ENCODE measurements at regions not wholly inside any gene's neighbourhood (a gene's known extent, or its start where the extent isn't known, plus 50 kb on each side); places are given as distances from the start of the nearest gene placed in this dataset.

DNA sequence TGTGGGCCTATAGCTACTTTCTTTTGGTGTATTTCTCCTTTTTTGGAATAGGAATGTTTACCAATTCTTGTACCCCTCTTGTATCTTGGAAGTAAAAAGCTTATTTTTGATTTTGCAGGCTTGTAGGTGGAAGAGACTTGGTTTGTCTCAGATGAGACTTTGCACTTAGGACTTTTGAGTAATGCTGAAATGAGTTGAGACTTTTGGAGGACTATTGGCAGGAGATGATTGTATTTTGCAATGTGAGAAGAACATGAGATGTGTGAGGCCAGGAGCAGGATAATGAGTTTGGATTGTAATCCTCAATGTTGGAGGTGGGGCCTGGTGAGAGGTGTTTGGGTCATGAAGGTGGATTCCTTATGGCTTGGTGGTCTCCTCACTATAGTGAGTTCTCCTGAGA is 106.3 kb downstream of the KBTBD8 start:
- TF ChIP-seq SRSF1 (IDR thresholded peaks at IDR 0.05; ENCODE audit: low read depth, low read length): no peak
- TF ChIP-seq, protein P1, sequence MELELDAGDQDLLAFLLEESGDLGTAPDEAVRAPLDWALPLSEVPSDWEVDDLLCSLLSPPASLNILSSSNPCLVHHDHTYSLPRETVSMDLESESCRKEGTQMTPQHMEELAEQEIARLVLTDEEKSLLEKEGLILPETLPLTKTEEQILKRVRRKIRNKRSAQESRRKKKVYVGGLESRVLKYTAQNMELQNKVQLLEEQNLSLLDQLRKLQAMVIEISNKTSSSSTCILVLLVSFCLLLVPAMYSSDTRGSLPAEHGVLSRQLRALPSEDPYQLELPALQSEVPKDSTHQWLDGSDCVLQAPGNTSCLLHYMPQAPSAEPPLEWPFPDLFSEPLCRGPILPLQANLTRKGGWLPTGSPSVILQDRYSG (tag; conservative IDR thresholded peaks at IDR 0.05; ENCODE audit: low read depth): no peak
- TF ChIP-seq MCM5 (IDR thresholded peaks at IDR 0.05; ENCODE audit: low read depth): no peak
